ENCODE measurements at regions not wholly inside any gene's neighbourhood (a gene's known extent, or its start where the extent isn't known, plus 50 kb on each side); places are given as distances from the start of the nearest gene placed in this dataset.
"Not testable (repeated sequence)": the region's sequence is repeated elsewhere in the genome, so short reads cannot be mapped to it uniquely, and the experiment has no call there.

- DNase-seq (no peak), ATAC-seq (no peak)
- no peaks in the 10 kb centered on the region for H3K9me3 Mint-ChIP-seq (ENCODE audit: low read depth)
- no peaks in the 10 kb centered on the region for H3K36me3 Mint-ChIP-seq (ENCODE audit: low read depth)
- intact Hi-C loops (cut with DNase I, micrococcal nuclease) = no loop called here
- H3K27me3 Mint-ChIP-seq = no peaks in the 10 kb centered on the region
- H3K4me1 Mint-ChIP-seq = peaks cover 9% of the 10 kb centered on the region
- no peak overlapping the region for H3K4me3 Mint-ChIP-seq
- H3K27ac Mint-ChIP-seq = no peak overlapping the region
- POLR2A ChIA-PET = no interaction called here
- CTCF ChIA-PET = no interaction called here
Observed at GRCh38 chr4:1544861-1545281, 138.6 kb upstream of the NKX1-1 start.

- H3K27me3 Mint-ChIP-seq; H3K4me3 Mint-ChIP-seq; DNase-seq; intact Hi-C loops (cut with DNase I, micrococcal nuclease); H3K9me3 Mint-ChIP-seq (ENCODE audit: low read depth); H3K4me1 Mint-ChIP-seq; ATAC-seq; H3K36me3 Mint-ChIP-seq (ENCODE audit: low read depth): not testable (repeated sequence)
- ChIA-PET CTCF (interaction anchor here (0.6 kb wide), 1 partner anchor 36 kb away, joined by 3 read pairs; no protein-coding TSS in a partner anchor), POLR2A (interaction anchor here (0.6 kb wide), 1 partner anchor 179 kb away, joined by 3 read pairs; no protein-coding TSS in a partner anchor)
- H3K27ac Mint-ChIP-seq = peak overlapping the region; percentile 8
Observed at GRCh38 chr4:1544435-1544834, 138.2 kb upstream of the NKX1-1 start.

- H3K27me3 Mint-ChIP-seq = no peaks in the 10 kb centered on the region
- DNase-seq (no peak), ATAC-seq (no peak)
- H3K4me1 Mint-ChIP-seq = peaks cover 9% of the 10 kb centered on the region
- no peaks in the 10 kb centered on the region for H3K9me3 Mint-ChIP-seq (ENCODE audit: low read depth)
- intact Hi-C loops (cut with DNase I, micrococcal nuclease) = no loop called here
- H3K4me3 Mint-ChIP-seq = no peak overlapping the region
- CTCF ChIA-PET = interaction anchor here (0.6 kb wide), 1 partner anchor 36 kb away, joined by 3 read pairs; no protein-coding TSS in a partner anchor
- POLR2A ChIA-PET = interaction anchor here (0.6 kb wide), 1 partner anchor 180 kb away, joined by 3 read pairs; no protein-coding TSS in a partner anchor
- H3K27ac Mint-ChIP-seq = no peak overlapping the region
- no peaks in the 10 kb centered on the region for H3K36me3 Mint-ChIP-seq (ENCODE audit: low read depth)
Observed at GRCh38 chr4:1543976-1544375, 137.7 kb upstream of the NKX1-1 start.

- peaks cover 9% of the 10 kb centered on the region for H3K4me1 Mint-ChIP-seq
- no peak for DNase-seq
- intact Hi-C loops (cut with DNase I, micrococcal nuclease) = no loop called here
- H3K36me3 Mint-ChIP-seq (ENCODE audit: low read depth) = no peaks in the 10 kb centered on the region
- H3K27me3 Mint-ChIP-seq = no peaks in the 10 kb centered on the region
- H3K9me3 Mint-ChIP-seq (ENCODE audit: low read depth) = no peaks in the 10 kb centered on the region
- no peak overlapping the region for H3K4me3 Mint-ChIP-seq
- ChIA-PET CTCF (no interaction called here), POLR2A (no interaction called here)
- H3K27ac Mint-ChIP-seq = no peak overlapping the region
- ATAC-seq = no peak
Observed at GRCh38 chr4:1543561-1543960, 137.3 kb upstream of the NKX1-1 start.

- H3K27ac Mint-ChIP-seq = no peak overlapping the region
- no peak for ATAC-seq
Observed at GRCh38 chr4:1542516-1543320, 136.5 kb upstream of the NKX1-1 start.

GRCh38 chr4:1542226-1542490 is 135.9 kb upstream of the NKX1-1 start:
- H3K36me3 Mint-ChIP-seq (ENCODE audit: low read depth) = no peaks in the 10 kb centered on the region
- CTCF ChIA-PET = no interaction called here
- no peaks in the 10 kb centered on the region for H3K9me3 Mint-ChIP-seq (ENCODE audit: low read depth)
- peaks cover 5% of the 10 kb centered on the region for H3K4me1 Mint-ChIP-seq
- no peaks in the 10 kb centered on the region for H3K27me3 Mint-ChIP-seq
- no peak overlapping the region for H3K4me3 Mint-ChIP-seq
- H3K27ac Mint-ChIP-seq = no peak overlapping the region
- DNase-seq = no peak
- ATAC-seq = no peak
- POLR2A ChIA-PET = no interaction called here
- intact Hi-C loops (cut with DNase I, micrococcal nuclease) = no loop called here

More at GRCh38 chr4:1542516-1543320, 136.5 kb upstream of the NKX1-1 start:
- Mint-ChIP-seq H3K4me1 (peaks cover 9% of the 10 kb centered on the region), H3K36me3 (ENCODE audit: low read depth) (no peaks in the 10 kb centered on the region), H3K4me3 (no peak overlapping the region), H3K27me3 (no peaks in the 10 kb centered on the region), H3K9me3 (ENCODE audit: low read depth) (no peaks in the 10 kb centered on the region)
- DNase-seq = no peak
- ChIA-PET POLR2A (no interaction called here), CTCF (no interaction called here)
- intact Hi-C loops (cut with DNase I, micrococcal nuclease) = no loop called here

GRCh38 chr4:1541449-1542225 is 135.4 kb upstream of the NKX1-1 start:
- H3K9me3 Mint-ChIP-seq (ENCODE audit: low read depth) = no peaks in the 10 kb centered on the region
- no peak for ATAC-seq
- intact Hi-C loops (cut with DNase I, micrococcal nuclease) = no loop called here

GRCh38 chr4:1540601-1541375 is 134.5 kb upstream of the NKX1-1 start:
- intact Hi-C loops (cut with DNase I, micrococcal nuclease) = no loop called here
- DNase-seq = no peak
- H3K36me3 Mint-ChIP-seq (ENCODE audit: low read depth) = no peaks in the 10 kb centered on the region
- ChIA-PET POLR2A (no interaction called here), CTCF (interaction anchor here (0.7 kb wide), 1 partner anchor 92 kb away, joined by 3 read pairs; no protein-coding TSS in a partner anchor)
- peaks cover 5% of the 10 kb centered on the region for H3K4me1 Mint-ChIP-seq
- H3K4me3 Mint-ChIP-seq = no peak overlapping the region
- H3K27ac Mint-ChIP-seq = no peak overlapping the region
- ATAC-seq = no peak
- H3K27me3 Mint-ChIP-seq = no peaks in the 10 kb centered on the region
- H3K9me3 Mint-ChIP-seq (ENCODE audit: low read depth) = no peaks in the 10 kb centered on the region

More at GRCh38 chr4:1541449-1542225, 135.4 kb upstream of the NKX1-1 start:
- no peak for DNase-seq
- H3K36me3 Mint-ChIP-seq (ENCODE audit: low read depth) = no peaks in the 10 kb centered on the region
- POLR2A ChIA-PET = no interaction called here
- no peaks in the 10 kb centered on the region for H3K27me3 Mint-ChIP-seq
- no peak overlapping the region for H3K27ac Mint-ChIP-seq
- H3K4me3 Mint-ChIP-seq = no peak overlapping the region
- CTCF ChIA-PET = no interaction called here
- peaks cover 5% of the 10 kb centered on the region for H3K4me1 Mint-ChIP-seq

- Mint-ChIP-seq H3K4me1 (peaks cover 5% of the 10 kb centered on the region), H3K9me3 (ENCODE audit: low read depth) (no peaks in the 10 kb centered on the region), H3K36me3 (ENCODE audit: low read depth) (no peaks in the 10 kb centered on the region), H3K4me3 (no peak overlapping the region), H3K27me3 (no peaks in the 10 kb centered on the region), H3K27ac (no peak overlapping the region)
- ATAC-seq (no peak), DNase-seq (no peak)
- POLR2A ChIA-PET = no interaction called here
- CTCF ChIA-PET = no interaction called here
- intact Hi-C loops (cut with DNase I, micrococcal nuclease) = no loop called here
Observed at GRCh38 chr4:1539859-1540600, 133.8 kb upstream of the NKX1-1 start.

GRCh38 chr4:1538941-1539772 is 132.9 kb upstream of the NKX1-1 start:
- H3K4me1 Mint-ChIP-seq = no peaks in the 10 kb centered on the region
- no peaks in the 10 kb centered on the region for H3K27me3 Mint-ChIP-seq
- no peaks in the 10 kb centered on the region for H3K36me3 Mint-ChIP-seq (ENCODE audit: low read depth)
- DNase-seq (no peak), ATAC-seq (no peak)
- ChIA-PET CTCF (interaction anchor here (0.7 kb wide), 1 partner anchor 30 kb away, joined by 4 read pairs; no protein-coding TSS in a partner anchor), POLR2A (no interaction called here)
- H3K9me3 Mint-ChIP-seq (ENCODE audit: low read depth) = no peaks in the 10 kb centered on the region
- H3K4me3 Mint-ChIP-seq = no peak overlapping the region
- H3K27ac Mint-ChIP-seq = no peak overlapping the region
- intact Hi-C loops (cut with DNase I, micrococcal nuclease) = no loop called here

- Mint-ChIP-seq H3K36me3 (ENCODE audit: low read depth) (no peaks in the 10 kb centered on the region), H3K27ac (no peak overlapping the region), H3K9me3 (ENCODE audit: low read depth) (no peaks in the 10 kb centered on the region), H3K4me3 (no peak overlapping the region), H3K4me1 (no peaks in the 10 kb centered on the region), H3K27me3 (peaks cover 2% of the 10 kb centered on the region)
- CTCF ChIA-PET = no interaction called here
- intact Hi-C loops (cut with DNase I, micrococcal nuclease) = no loop called here
- ATAC-seq (no peak), DNase-seq (no peak)
- POLR2A ChIA-PET = no interaction called here
Observed at GRCh38 chr4:1538096-1538410, 131.8 kb upstream of the NKX1-1 start.
